PC-9 (cell line): ENCODE measurements at regions not wholly inside any gene's neighbourhood (a gene's known extent, or its start where the extent isn't known, plus 50 kb on each side); places are given as distances from the start of the nearest gene placed in this dataset.

Experiments used
- CTCF ChIP-seq: fragments of 200-600 bp; sonication (generic); conservative IDR thresholded peaks from 2 replicates; pipeline ENCODE4 v1.6.1; 2017; ENCODE audit warnings: mixed run types, antibody characterized with exemption, mild to moderate bottlenecking, moderate library complexity
- EZH2 ChIP-seq: fragments of 200-600 bp; sonication (generic); IDR thresholded peaks from 2 replicates; pipeline ENCODE4 v1.8.0; 2017; ENCODE audit warnings: antibody characterized with exemption, low read depth

- TF ChIP-seq CTCF (no peak), EZH2 (no peak)
Observed at GRCh38 chr11:115581871-115582639, 77.8 kb upstream of the CADM1 start.
